ENCODE measurements at regions not wholly inside any gene's neighbourhood (a gene's known extent, or its start where the extent isn't known, plus 50 kb on each side); places are given as distances from the start of the nearest gene placed in this dataset.
A peak's percentile ranks its signal among the peaks of the same experiment; 100 is the strongest.
"Not testable (repeated sequence)": the region's sequence is repeated elsewhere in the genome, so short reads cannot be mapped to it uniquely, and the experiment has no call there.

GRCh38 chr12:76292891-76293290 lies 55.3 kb downstream of the BBS10 start:
- H3K4me3 Mint-ChIP-seq; H3K36me3 Mint-ChIP-seq; H3K27ac Mint-ChIP-seq; H3K9me3 Mint-ChIP-seq; POLR2A ChIA-PET; CTCF ChIA-PET; H3K4me1 Mint-ChIP-seq (ENCODE audit: low read depth); DNase-seq; intact Hi-C loops (cut with micrococcal nuclease): not testable (repeated sequence)
- peaks cover 18% of the 10 kb centered on the region for H3K27me3 Mint-ChIP-seq

- intact Hi-C loops (cut with micrococcal nuclease); H3K4me3 Mint-ChIP-seq; H3K4me1 Mint-ChIP-seq (ENCODE audit: low read depth); H3K36me3 Mint-ChIP-seq; H3K9me3 Mint-ChIP-seq; DNase-seq; H3K27ac Mint-ChIP-seq; POLR2A ChIA-PET; CTCF ChIA-PET: not testable (repeated sequence)
- peaks cover 18% of the 10 kb centered on the region for H3K27me3 Mint-ChIP-seq
Measured at GRCh38 chr12:76292305-76292704, 55.9 kb downstream of the BBS10 start.

DNA sequence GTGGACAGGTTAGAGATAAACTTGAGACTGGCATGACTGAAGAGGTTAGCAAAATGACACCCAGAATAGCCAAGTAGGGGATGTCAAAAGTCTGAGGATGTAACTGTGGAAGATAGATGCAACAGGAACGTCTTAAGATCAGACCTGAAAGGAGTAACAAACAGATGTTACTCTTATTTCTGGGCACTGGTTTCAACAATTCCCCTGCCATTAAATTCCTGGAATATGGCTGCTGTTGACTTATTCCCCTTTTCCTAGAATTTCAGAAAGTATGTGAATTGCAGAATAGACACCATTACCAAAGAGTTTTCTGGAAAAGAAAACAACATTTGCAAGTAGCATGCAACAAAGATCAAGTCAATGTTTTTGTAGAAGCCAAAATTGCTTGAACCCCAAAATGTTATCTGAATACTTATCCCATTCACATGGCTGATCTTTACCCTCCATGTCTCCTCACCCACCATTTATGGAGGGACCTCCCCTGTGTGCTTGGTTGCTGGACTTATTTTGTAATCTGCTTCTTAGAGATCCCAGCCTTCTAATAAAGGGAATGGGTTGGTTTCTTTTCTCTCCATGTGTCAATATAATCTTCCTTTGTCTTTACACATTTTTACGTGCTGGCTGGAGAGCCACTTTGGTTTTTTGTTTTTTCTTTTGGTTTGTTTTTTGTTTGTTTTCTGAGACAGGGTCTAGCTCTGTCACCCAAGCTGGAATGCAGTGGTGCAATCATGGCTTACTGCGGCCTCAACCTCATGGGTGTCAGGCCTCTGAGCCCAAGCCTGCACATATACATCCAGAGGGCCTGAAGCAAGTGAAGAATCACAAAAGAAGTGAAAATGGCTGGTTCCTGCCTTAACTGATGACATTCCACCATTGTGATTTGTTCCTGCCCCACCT lies 57.0 kb downstream of the BBS10 start:
- ChIA-PET CTCF (no interaction called here), POLR2A (no interaction called here)
- H3K36me3 Mint-ChIP-seq = no peaks in the 10 kb centered on the region
- H3K4me1 Mint-ChIP-seq (ENCODE audit: low read depth) = no peaks in the 10 kb centered on the region
- peaks cover 18% of the 10 kb centered on the region for H3K27me3 Mint-ChIP-seq
- H3K4me3 Mint-ChIP-seq = no peak overlapping the region
- DNase-seq = no peak
- H3K27ac Mint-ChIP-seq = no peak overlapping the region
- H3K9me3 Mint-ChIP-seq = peaks cover 10% of the 10 kb centered on the region
- intact Hi-C loops (cut with micrococcal nuclease) = no loop called here

GRCh38 chr12:76288218-76288617 lies 60.0 kb downstream of the BBS10 start:
- ChIA-PET POLR2A (no interaction called here), CTCF (no interaction called here)
- Mint-ChIP-seq H3K9me3 (peaks cover 8% of the 10 kb centered on the region), H3K36me3 (no peaks in the 10 kb centered on the region), H3K4me3 (no peak overlapping the region), H3K4me1 (ENCODE audit: low read depth) (no peaks in the 10 kb centered on the region), H3K27me3 (peaks cover 15% of the 10 kb centered on the region), H3K27ac (no peak overlapping the region)
- no peak for DNase-seq
- intact Hi-C loops (cut with micrococcal nuclease) = no loop called here

GRCh38 chr12:76284816-76285750 lies 63.1 kb downstream of the BBS10 start:
- intact Hi-C loops (cut with micrococcal nuclease) = no loop called here
- Mint-ChIP-seq H3K4me1 (ENCODE audit: low read depth) (no peaks in the 10 kb centered on the region), H3K36me3 (no peaks in the 10 kb centered on the region), H3K4me3 (no peak overlapping the region), H3K9me3 (no peaks in the 10 kb centered on the region), H3K27ac (no peak overlapping the region), H3K27me3 (peaks cover 6% of the 10 kb centered on the region)
- CTCF ChIA-PET = no interaction called here
- POLR2A ChIA-PET = no interaction called here
- DNase-seq = no peak

GRCh38 chr12:76282744-76283143 lies 65.5 kb downstream of the BBS10 start:
- ChIA-PET POLR2A (no interaction called here), CTCF (no interaction called here)
- Mint-ChIP-seq H3K4me1 (ENCODE audit: low read depth) (no peaks in the 10 kb centered on the region), H3K27ac (no peak overlapping the region), H3K4me3 (no peak overlapping the region), H3K36me3 (no peaks in the 10 kb centered on the region), H3K27me3 (peaks cover 6% of the 10 kb centered on the region), H3K9me3 (no peaks in the 10 kb centered on the region)
- DNase-seq = no peak
- intact Hi-C loops (cut with micrococcal nuclease) = no loop called here

DNA sequence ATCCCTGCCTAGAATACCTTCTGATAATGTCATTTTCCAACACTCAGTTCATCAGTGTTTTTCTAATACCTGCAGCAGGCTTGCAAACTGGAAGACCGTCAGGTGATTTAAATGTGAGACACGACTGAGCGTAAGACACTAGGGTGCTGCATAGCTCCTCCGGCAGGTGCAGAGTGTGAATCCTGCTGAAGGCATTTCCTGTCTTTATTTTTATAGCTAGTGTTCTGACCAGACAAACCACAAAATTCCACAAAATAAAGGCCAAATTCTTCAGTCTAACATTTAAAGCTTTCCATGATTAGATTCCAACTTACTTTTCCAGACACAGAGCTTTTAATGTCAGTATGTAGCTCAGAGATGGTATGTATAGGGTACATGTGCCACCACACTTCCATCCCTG lies 70.7 kb downstream of the BBS10 start:
- intact Hi-C loops (cut with micrococcal nuclease) = no loop called here
- ChIA-PET CTCF (interaction anchor here (1.0 kb wide), 1 partner anchor 70 kb away, joined by 3 read pairs; no protein-coding TSS in a partner anchor), POLR2A (no interaction called here)
- no peak overlapping the region for H3K27ac Mint-ChIP-seq
- peaks cover 12% of the 10 kb centered on the region for H3K4me1 Mint-ChIP-seq (ENCODE audit: low read depth)
- peaks cover 13% of the 10 kb centered on the region for H3K27me3 Mint-ChIP-seq
- DNase-seq = no peak
- H3K36me3 Mint-ChIP-seq = no peaks in the 10 kb centered on the region
- no peak overlapping the region for H3K4me3 Mint-ChIP-seq
- no peaks in the 10 kb centered on the region for H3K9me3 Mint-ChIP-seq

- POLR2A ChIA-PET = no interaction called here
- intact Hi-C loops (cut with micrococcal nuclease) = no loop called here
- Mint-ChIP-seq H3K27ac (no peak overlapping the region), H3K36me3 (no peaks in the 10 kb centered on the region), H3K4me3 (no peak overlapping the region), H3K4me1 (ENCODE audit: low read depth) (peaks cover 12% of the 10 kb centered on the region), H3K27me3 (peaks cover 13% of the 10 kb centered on the region), H3K9me3 (no peaks in the 10 kb centered on the region)
- CTCF ChIA-PET = no interaction called here
- DNase-seq = no peak
Measured at GRCh38 chr12:76276499-76277151, 71.6 kb downstream of the BBS10 start.

DNA sequence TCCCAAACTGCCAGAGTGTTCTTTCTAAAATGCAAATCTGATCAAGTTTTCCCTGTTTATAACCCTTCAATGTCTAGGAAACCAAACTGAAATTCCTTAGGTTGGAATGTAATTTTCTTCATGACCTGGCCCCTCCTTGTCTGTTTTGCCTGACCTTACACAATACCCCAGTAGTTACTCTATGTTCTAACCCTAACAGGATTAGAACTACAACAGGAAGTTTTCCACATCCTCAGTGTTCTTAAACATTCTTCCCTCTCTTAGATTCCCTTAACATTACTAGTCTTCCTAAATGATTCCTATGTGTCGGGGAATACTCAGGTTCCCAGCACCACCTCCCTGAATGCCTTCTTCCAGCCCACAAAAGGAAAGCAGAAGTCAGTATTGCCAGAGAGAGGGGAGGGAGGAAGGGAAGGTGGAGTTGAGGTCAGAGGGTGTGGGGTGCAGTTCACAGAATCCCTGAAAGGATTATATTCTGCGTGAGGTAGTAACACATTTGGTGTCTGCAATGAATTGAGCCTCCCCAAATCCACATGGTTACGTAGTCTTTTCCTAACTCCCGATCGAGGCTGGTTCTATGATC lies 72.6 kb downstream of the BBS10 start:
- H3K36me3 Mint-ChIP-seq = no peaks in the 10 kb centered on the region
- no peak overlapping the region for H3K4me3 Mint-ChIP-seq
- H3K27me3 Mint-ChIP-seq = peaks cover 14% of the 10 kb centered on the region
- peaks cover 12% of the 10 kb centered on the region for H3K4me1 Mint-ChIP-seq (ENCODE audit: low read depth)
- H3K27ac Mint-ChIP-seq = no peak overlapping the region
- CTCF ChIA-PET = interaction anchor here (0.7 to 1.0 kb wide), 2 partner anchors 71 to 116 kb away, joined by 4 read pairs; no protein-coding TSS in a partner anchor
- intact Hi-C loops (cut with micrococcal nuclease) = loop anchor here (1.0 to 2.0 kb wide), 2 partner anchors 92 to 191 kb away; partner anchors contain the start of gene NAP1L1
- DNase-seq = no peak
- POLR2A ChIA-PET = interaction anchor here (1.0 kb wide), 1 partner anchor 117 kb away, joined by 5 read pairs; no protein-coding TSS in a partner anchor
- no peaks in the 10 kb centered on the region for H3K9me3 Mint-ChIP-seq

DNA sequence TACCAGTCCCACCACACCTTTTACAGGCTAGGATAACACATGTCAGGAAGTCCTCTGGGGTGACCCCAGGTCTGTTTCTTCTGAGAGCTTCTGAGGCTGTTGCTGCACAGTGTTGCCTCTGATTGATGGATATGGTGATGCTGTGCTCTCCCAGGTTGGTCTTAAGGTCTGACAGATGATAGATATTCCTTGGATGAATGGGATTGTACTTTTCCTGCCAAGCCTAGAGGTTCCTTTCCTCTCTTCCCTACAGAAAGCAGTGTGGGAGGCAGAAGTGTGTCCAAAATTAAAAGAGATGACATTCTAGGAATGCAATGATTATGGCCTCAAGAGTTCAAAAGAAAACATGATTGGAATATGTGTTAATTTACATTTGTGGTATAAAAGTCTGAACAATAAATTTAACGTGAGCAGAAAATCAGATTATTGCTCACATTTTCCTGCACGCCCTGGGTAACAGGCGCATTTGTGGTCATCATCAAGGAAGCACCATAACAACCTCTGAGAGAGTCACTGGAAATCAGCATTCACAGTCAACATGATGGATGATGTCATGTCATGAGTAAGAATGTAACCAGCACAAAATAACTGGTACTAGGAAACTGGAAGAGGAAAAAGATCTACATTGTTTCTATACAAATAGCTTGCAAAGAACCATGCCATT lies 73.7 kb downstream of the BBS10 start:
- no peak overlapping the region for H3K4me3 Mint-ChIP-seq
- CTCF ChIA-PET = interaction anchor here (0.7 to 1.0 kb wide), 2 partner anchors 73 to 115 kb away, joined by 4 read pairs; no protein-coding TSS in a partner anchor
- H3K36me3 Mint-ChIP-seq = no peaks in the 10 kb centered on the region
- peak; percentile 59 for DNase-seq
- intact Hi-C loops (cut with micrococcal nuclease) = loop anchor here (1.0 to 2.0 kb wide), 5 partner anchors 73 to 340 kb away; partner anchors contain the start of gene NAP1L1
- peaks cover 12% of the 10 kb centered on the region for H3K4me1 Mint-ChIP-seq (ENCODE audit: low read depth)
- H3K27ac Mint-ChIP-seq = no peak overlapping the region
- H3K27me3 Mint-ChIP-seq = peaks cover 14% of the 10 kb centered on the region
- POLR2A ChIA-PET = interaction anchor here (1.0 kb wide), 1 partner anchor 116 kb away, joined by 5 read pairs; no protein-coding TSS in a partner anchor
- H3K9me3 Mint-ChIP-seq = no peaks in the 10 kb centered on the region

DNA sequence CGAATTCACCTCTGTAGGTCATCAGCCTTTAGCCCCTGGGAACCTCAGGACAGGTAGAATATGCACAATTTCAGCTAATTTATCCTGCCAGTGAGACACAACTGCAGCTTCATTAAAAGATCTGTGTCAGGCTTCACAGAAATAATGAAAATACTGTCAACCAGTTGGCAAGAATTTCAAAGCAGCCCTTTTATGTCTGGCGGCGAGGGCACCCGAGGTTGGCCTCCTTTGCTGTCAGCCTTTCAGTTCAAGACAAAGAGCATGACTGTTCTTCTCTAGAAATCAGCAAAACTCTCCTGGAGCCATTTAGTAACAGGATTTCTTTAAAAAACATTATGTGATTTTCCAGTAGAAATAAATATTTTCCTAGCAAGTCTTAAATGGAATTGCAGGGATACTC lies 75.9 kb downstream of the BBS10 start:
- H3K27me3 Mint-ChIP-seq = peaks cover 11% of the 10 kb centered on the region
- peaks cover 12% of the 10 kb centered on the region for H3K4me1 Mint-ChIP-seq (ENCODE audit: low read depth)
- intact Hi-C loops (cut with micrococcal nuclease) = no loop called here
- no peak for DNase-seq
- no peaks in the 10 kb centered on the region for H3K9me3 Mint-ChIP-seq
- H3K27ac Mint-ChIP-seq = no peak overlapping the region
- no peaks in the 10 kb centered on the region for H3K36me3 Mint-ChIP-seq
- no peak overlapping the region for H3K4me3 Mint-ChIP-seq
- POLR2A ChIA-PET = no interaction called here
- CTCF ChIA-PET = no interaction called here
